AG04450 (cell line): ENCODE measurements at regions not wholly inside any gene's neighbourhood (a gene's known extent, or its start where the extent isn't known, plus 50 kb on each side); places are given as distances from the start of the nearest gene placed in this dataset.

ENCODE experiments used
- CTCF ChIA-PET: fragments of 300-600, 350-600 bp; formaldehyde crosslinking; extraction: SDS; loops from one replicate; lab custom pipeline; 2022; ENCODE audit warnings: antibody characterized with exemption, inconsistent platforms; lab: Charles Lee
- POLR2A ChIA-PET: fragments of 350-600 bp; formaldehyde crosslinking; extraction: SDS; loops from one replicate; lab custom pipeline; 2021; ENCODE audit warnings: antibody characterized with exemption, inconsistent platforms; lab: Yijun Ruan, JAX
- DNase-seq: peaks from one replicate; pipeline ENCODE4 v3.0.0-alpha.2; 2011; ENCODE audit warnings: low read depth, low spot score
- H3K27ac ChIP-seq: one replicate; pipeline ENCODE4 v1.5.1; 2012; ENCODE audit warnings: low read depth, low read length, control low read depth
- H3K27me3 ChIP-seq: one replicate; pipeline ENCODE4 v1.6.0; 2012; ENCODE audit warnings: low read length; ENCODE audit not compliant: control insufficient read depth, insufficient read depth
- H3K4me3 ChIP-seq: 2 replicates; pipeline ENCODE4 v1.5.1; 2011; ENCODE audit warnings: mild to moderate bottlenecking, low read depth, low read length, control low read depth
- H3K9me3 ChIP-seq: 2 replicates; pipeline ENCODE4 v1.5.1; 2012; ENCODE audit warnings: low read length; ENCODE audit not compliant: control insufficient read depth, insufficient read depth
- CTCF ChIP-seq: IDR thresholded peaks from 2 replicates; pipeline ENCODE4 v1.5.1; 2011; ENCODE audit warnings: low read depth, low read length, control low read depth, inconsistent platforms

- Histone ChIP-seq H3K27me3 (no peaks in the 10 kb centered on the region), H3K27ac (no peak overlapping the region), H3K4me3 (no peak overlapping the region), H3K9me3 (no peaks in the 10 kb centered on the region)
- ChIA-PET POLR2A (no interaction called here), CTCF (no interaction called here)
- TF ChIP-seq CTCF, result no peak
- DNase-seq, result no peak
These were observed 440.4 kb downstream of the FAM133A start for GRCh38 chrX:94114362-94114761.

GRCh38 chrX:94121799-94122198, 447.8 kb downstream of the FAM133A start:
- no peak overlapping the region for H3K4me3 ChIP-seq
- H3K27ac ChIP-seq, result no peak overlapping the region
- DNase-seq, result no peak
- H3K27me3 ChIP-seq, result no peaks in the 10 kb centered on the region
- ChIA-PET CTCF (no interaction called here), POLR2A (no interaction called here)
- H3K9me3 ChIP-seq, result no peaks in the 10 kb centered on the region; the same call in 1 of the 2 replicates
- TF ChIP-seq CTCF, result no peak

GRCh38 chrX:94123062-94123461, 449.1 kb downstream of the FAM133A start:
- CTCF ChIA-PET, result no interaction called here

GRCh38 chrX:94162971-94163370, 489.0 kb downstream of the FAM133A start:
- Histone ChIP-seq H3K4me3 (no peak overlapping the region), H3K27me3 (no peaks in the 10 kb centered on the region), H3K9me3 (peaks cover 3% of the 10 kb centered on the region), H3K27ac (no peak overlapping the region)
- ChIA-PET CTCF (no interaction called here), POLR2A (no interaction called here)
- TF ChIP-seq CTCF, result no peak
- no peak for DNase-seq

More at GRCh38 chrX:94123062-94123461, 449.1 kb downstream of the FAM133A start:
- no peak overlapping the region for H3K4me3 ChIP-seq
- TF ChIP-seq CTCF, result no peak
- H3K9me3 ChIP-seq, result no peaks in the 10 kb centered on the region; the same call in 1 of the 2 replicates
- H3K27ac ChIP-seq, result no peak overlapping the region
- H3K27me3 ChIP-seq, result no peaks in the 10 kb centered on the region
- POLR2A ChIA-PET, result no interaction called here
- no peak for DNase-seq

- ChIA-PET CTCF (no interaction called here), POLR2A (no interaction called here)
- TF ChIP-seq CTCF, result no peak
- Histone ChIP-seq H3K27ac (no peak overlapping the region), H3K4me3 (no peak overlapping the region), H3K27me3 (no peaks in the 10 kb centered on the region), H3K9me3 (no peaks in the 10 kb centered on the region)
- no peak for DNase-seq
These were observed 504.3 kb downstream of the FAM133A start for GRCh38 chrX:94178145-94178788.
